HG03066 (cell line): ENCODE measurements at regions not wholly inside any gene's neighbourhood (a gene's known extent, or its start where the extent isn't known, plus 50 kb on each side); places are given as distances from the start of the nearest gene placed in this dataset.

Source experiments
- ATAC-seq: cut with Tn5 transposase; IDR thresholded peaks from one replicate; pipeline ENCODE4 v1.9.1; 2021; ENCODE audit warnings: low read depth; ENCODE audit not compliant: unreplicated experiment

DNA sequence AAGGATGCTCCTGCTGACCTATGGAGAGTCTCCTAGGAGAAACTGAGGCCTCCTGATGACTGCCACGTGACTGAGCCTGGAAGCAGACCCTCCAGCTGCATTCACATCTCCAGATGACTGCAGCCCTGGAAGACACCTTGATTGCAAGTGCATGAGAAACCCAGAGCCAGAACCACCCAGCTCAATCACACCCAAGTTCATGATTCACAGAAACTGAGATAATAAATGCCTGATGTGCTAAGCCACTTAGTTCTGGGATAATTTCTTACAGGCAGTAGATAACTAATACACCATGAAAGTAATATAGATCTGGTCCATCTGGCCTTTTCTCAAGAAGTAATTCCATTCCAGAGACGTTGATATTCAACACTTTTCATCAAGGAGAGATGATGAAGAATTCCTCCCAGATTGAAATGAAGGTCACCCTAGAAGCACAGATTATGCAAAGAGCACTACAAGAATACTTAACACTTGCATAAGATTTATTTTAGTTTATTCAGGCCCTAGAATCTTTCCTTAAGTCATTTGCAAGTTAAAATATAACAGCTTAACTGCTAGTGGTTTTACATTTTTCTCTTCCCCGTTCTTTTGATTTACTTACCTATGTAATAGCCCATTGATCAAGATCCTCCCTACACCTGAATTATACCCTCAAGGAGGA lies 208.2 kb upstream of the INHBA start:
- ATAC-seq: no peak

DNA sequence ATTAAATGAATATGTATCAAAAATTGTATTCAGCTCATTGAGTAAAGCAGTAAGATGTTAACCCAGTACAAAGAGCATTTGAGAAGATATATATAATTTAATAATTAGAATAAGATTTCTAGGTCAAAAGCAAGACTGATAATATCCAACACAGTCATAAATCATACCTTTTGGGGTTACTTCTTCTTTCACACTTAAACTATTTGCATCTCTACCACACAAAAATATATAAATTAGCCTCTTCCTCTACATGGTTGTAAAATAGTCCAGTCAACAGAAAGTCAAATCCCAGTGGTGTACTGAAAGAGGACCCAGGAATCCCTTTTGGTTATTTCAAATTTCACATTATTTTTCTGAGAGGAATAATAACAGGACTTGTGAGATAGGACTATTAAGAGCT lies 204.6 kb upstream of the INHBA start:
- ATAC-seq: no peak

DNA sequence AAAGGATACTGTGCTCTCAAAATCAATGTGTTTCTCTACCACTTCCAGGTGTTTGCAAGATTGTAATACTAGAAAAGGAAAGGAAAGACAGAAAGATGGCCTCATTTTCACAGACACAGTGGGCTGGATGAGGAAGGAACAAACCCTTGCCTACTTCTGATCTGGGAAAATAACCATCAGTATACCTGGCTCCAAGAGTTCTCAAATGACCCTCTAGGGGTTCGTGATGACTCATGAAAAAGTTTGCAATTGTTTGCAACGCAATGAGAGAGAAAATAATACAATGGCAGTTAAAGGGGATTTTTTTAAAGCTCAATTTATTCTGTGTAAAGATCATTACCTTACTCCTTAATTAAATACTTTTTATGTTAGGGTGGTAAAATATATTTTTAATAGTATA lies 197.6 kb upstream of the INHBA start:
- ATAC-seq: no peak

DNA sequence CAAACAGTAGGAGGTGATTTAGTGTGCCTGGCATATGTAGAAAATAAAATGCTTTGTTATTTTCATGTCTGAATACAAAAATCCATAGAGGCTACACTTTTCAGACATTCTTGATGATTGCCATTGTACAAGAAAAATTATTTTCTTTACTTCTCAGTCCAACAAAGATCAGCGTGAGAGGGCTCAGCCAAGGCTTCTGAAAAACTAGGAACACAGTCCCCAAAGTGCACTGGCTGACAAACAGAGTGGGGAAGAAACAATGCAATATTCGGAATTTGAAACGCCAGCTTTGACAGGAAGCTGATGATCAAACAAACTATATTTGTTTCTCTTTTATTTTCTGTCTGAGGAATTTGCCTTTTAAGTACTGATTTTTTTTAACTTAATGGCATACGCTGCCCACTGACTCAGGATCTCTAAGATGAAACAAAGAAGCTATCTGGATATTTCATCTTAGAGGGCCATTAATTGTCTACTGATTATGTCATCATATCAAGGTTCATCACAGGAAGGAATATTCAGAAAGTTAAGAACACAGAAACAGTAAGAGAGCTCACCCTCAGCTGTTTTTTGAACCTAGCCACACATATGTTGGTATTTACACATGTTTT lies 197.0 kb upstream of the INHBA start:
- no peak for ATAC-seq

DNA sequence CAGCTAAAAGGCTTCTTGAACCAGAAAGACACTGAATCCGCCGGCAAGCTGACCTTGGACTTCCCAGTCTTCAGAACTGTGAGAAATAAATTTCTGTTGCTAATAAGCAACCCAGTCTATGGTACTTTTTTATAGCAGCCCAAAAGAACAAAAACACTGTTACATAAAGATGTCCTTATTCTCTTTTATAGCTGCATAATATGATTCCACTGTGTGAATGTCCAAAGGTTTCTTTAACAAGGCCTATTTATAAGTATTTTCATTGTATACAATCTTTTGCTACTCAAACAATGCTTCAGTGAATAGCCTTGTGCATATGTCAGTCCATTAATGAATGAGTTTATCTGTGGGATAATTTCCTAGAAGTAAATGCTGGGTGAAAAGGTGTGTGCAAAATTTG lies 190.8 kb upstream of the INHBA start:
- ATAC-seq: no peak

DNA sequence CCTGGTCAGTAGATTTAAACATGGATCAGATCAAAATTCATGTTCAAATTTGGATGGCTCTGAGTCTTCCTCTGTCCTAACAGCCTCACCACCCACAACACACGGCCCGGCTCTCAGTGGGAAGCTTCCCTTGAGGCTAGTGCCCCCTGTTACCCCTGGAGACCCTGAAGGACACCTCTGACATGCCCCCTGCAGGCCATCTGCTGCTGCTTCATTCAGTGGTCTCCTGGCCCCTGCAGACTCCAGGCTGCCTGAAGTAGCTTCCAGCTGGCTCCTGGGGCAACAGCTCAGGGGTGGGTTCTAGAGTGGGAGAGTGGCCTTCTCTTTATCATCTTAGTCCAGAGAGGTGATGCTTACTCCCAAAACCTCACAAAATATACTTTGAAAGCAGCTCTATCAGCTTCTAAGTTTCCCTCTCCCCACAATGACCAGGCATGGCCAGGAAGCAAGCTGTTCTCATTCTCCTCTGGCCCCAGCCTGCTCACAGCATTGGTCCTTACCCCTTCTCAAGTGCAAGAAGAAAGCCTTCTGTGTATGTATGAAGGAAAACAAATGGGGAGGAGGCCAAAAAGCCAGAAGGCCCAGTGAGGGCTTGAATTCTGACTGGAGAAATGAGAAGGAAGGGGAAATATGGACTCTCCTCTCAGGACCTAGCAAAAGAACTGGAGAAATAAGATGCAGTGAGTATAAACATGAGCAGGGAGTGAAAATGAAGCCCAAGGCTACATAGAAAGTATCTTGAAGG lies 189.6 kb upstream of the INHBA start:
- ATAC-seq: no peak

DNA sequence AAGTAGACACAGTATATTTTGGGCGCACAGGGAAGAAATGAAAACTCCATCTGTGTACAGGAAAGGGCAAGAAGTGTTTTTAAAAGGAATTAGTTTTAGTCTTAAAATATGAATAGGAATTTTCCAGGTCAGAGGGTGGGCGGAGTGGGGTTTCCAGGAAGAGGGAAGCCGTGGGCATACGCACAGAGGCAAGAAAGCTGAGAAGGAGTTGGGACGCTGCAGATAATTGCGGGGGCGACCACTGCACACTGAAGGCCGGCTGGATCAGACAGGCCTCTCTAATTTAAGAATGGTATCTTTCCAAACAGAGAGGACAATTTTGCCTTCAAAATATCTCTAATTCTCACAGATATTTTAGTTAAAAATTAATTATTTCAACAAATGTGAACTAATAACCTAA lies 189.1 kb upstream of the INHBA start:
- ATAC-seq: no peak

DNA sequence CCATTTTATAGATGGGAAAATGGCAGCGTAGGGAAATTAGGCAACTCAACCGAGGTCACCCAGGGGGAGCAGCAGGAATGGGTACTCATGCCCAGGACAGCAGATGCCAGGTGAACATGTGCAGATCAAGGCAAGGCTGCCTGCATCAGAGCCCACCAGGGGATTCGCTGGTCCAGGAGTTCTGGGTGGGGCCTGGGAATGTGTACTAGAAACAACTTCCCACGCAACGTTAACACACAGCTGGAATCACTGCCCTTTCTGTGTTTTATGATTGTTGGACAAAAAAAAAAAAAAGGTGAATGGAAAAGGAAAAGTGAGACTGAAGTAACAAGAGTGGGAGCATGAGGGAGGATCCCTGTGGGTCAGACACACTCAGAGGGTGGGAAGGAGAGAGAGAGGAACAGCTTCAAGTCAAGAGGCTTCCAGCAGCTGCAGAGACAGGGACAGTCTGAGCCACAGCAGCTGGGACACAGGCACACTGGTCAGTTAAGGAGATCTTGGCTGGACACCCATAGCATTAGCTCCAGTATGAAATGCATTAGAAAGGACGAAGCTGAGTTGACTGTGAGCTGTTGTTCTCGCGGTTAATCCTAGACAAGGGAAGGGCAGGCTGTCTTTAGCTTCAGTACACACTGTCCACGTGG lies 187.9 kb upstream of the INHBA start:
- ATAC-seq: no peak

DNA sequence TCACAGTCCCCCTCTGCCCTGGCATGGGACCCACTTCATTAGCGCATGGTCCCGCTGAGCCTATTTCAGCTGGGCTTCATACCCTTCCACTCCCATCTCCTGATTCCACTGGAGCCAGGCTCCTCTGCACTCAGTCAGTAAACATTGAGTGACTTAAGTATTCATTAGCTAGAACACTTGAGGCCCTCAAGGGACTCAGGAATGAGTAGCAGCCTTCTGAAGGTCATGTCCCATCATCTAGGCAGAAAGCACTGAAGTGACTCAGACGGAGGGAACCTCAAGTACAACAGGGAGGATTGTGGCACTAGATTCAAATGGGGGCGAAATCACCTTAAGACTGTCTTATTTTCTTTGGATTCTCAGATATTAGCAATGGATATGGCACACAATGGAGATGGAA lies 186.6 kb upstream of the INHBA start:
- no peak for ATAC-seq

DNA sequence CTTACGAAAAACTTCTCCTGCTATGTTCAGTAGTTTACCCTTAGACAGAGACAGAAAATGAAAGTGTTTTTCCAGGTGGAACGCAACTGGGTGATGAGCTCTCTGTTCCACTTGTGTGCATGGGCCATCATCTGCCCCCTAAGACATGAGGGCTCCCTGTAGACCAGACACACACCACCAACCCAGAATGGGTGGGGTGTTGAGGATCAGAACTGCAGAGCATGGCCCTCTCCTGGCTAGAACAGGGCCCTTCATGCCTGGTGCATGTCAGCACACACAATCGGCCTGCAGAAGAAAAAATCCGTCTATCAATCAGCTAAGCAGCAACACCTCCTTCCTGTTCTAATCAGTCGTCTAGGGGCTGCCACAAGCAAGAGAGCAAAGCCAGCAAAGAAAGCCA lies 186.2 kb upstream of the INHBA start:
- peak; percentile 46 for ATAC-seq

DNA sequence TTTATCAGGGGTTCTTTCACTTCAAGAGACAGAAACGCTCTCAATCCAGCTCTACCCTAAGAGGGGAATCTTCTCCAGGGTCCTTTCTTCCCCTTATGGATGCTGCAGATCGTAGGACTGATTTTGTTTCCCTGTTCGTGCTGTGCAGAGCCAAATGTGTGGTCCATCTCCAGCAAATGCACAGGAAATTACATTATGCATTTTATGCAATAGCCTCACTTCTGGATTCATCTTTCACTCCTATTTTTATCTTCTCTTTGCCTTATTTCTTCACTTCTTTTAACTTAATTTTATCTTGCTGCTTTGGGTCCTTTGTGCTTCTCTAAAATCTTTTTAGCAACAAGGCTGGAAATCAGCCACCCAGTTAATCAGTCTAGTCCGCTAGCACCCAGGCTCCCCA lies 184.5 kb upstream of the INHBA start:
- ATAC-seq: no peak

DNA sequence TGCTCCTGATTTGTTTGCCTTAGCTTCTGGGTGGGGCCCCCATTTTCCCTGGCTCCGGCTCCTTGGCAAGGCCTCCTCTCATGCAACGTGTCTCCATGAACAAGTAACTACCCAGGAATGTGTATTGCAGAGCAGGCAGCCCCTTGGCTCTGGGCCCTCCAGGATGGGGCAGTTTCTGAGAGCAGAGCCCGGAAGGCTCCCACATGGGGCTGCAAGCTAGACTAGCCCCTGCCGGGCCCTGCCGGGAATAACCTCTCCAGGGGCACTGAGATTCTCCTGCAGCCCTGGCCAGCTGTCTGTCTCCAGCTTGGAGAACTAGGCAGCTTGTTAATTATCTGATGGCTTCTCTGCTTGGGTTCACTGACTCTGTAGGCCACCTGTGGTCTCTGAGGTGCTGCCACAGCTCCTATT lies 184.0 kb upstream of the INHBA start:
- ATAC-seq: no peak

DNA sequence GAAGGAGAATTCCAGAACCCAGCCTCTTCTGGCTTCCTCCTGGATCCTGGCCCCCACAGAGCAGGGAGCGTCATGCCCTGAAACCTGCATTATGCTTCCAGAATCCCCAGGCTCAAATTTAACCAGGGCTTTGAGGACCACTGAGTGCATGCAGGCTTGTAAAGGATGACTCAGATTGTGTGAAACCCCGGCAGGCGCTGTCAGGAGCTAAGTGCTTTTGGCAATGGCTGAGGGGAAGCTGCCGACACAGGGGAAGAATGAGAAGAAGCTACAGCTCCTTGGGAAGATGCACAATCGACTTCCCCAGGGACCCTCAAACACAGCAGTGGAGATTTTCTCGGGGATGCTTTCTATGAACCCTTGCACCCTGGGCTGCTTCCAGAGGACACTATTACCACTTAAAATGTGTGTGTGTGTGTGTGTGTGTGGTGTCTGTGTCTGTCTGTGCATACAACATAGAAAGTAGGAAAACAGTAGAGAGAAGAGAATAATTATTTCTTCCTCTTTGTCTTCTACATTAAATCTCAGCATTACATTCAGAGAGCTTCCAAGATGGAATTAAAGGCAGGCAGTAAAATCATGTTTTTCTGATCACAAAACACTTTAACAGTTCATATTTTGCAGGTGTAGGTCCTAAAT lies 183.5 kb upstream of the INHBA start:
- no peak for ATAC-seq

DNA sequence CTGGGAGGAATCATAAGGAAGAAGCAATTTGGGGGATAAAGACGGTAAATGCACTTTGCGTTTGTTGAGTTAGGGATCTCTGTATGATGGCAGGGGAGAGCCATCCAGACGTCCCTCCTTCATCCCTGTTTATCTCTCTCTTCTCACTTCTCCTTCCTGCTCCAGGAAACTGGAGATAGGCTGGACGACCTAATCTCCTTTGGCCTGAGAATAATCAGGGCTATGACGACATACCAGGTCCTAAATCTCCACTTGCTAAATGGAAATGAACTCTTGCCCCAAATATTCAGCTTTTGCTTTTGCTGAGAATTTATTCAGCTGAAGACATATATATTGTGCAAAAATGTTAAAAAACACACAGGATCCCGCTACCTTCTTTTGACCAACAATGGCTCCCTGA lies 182.9 kb upstream of the INHBA start:
- no peak for ATAC-seq

DNA sequence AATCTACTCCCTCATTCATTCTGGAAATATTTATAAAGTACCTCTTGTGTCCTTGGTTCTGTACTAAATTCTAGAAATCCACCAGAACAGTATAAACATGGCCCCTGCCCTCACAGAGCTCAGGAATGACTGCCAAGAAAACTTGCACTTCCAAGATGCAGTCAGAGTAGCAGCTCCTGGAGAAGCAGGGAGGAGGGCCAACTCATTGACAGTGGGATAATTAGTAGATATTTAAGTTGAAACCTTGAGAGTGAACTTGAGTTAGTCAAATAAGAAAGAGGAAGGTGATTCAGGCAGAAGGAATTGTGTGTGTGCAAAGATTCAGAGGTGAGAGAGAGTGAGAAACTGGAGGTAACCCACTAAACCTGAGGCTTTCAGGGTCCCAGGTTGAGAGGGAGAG lies 182.2 kb upstream of the INHBA start:
- ATAC-seq: no peak

DNA sequence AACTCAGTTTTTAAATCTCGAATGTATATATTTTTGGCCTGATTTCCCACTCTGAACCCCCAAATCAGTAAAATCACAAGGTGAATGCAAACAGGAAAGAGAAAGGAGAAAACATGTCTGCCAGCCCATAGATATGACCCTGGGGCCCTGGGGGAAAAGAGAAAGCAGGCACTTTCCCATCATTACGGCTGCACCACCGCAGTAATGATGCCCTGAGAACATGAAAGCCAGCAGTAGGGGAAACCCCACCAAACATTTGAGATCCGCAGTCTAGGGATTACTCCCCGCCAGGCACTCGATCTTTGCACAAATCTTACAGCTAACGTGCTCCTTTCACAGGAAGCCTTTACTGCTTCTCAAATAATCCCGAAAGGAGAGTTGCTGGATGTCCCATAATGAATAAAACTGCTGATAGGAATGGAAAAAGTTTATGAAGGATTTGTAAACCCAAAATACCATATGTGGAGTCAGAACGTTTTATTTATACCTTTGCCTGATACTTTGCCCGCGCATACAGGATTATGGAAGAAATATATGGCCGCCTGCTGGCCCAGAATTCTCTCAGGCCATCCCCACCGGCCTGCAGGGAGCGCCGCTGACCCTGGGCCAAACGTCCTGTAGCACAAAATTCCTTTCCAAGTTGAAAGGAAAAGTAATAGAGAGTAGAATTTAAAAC lies 180.0 kb upstream of the INHBA start:
- peak; percentile 29 for ATAC-seq

DNA sequence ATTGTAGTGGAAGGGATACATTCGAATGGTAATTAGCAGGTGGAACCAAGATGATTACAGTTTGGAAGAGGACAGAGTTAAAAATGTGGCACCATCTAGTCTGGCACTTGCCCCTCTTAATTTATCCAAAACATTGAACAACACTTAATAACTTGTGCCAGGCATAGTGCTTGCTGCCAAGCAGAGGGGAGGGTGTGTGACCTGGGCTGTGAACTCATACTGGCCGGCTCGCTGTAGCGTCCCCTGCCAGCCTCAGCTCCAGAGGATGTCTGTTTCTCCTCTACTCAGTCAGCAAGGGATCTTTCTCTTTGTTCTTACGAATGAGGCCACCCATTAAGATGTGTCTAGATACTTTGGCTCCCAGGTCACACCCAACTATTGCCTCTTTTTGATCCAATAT lies 179.4 kb upstream of the INHBA start:
- ATAC-seq: no peak

DNA sequence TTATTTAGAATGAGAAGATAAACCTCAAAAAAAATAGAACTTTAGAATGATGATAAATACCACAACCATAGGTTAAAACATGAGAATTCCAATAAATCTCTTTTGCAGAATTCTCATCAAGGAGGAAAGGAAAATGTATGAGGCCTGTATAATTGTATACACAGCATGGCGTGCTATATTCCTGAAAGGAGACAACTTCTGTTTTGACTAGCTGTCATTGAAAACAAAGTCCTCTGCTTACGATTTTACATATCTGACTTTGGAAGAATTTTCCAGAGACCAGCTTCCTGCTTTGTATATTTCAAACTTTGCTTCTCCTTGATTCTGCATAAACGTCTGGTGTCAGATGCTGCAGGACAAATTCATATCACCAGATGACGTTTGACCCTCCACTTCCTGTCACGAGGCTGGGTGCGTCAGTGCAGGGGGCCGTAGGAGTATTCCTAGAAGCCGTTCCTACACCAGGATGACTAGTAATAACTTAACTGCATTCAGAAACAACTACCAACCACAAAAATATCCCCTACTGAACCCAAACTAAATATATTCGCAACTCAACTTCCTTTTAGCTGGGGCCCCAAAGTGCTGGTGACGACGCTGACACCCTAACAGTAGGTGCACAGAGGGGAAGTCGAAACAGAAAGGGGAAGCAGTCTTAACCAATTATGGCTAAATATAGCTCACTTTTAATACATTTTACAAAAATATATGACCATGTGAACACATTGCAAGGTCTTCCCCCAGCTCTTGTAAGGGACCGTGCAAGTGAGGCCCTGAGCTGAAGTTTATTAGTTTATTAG lies 178.6 kb upstream of the INHBA start:
- ATAC-seq: peak; percentile 93

DNA sequence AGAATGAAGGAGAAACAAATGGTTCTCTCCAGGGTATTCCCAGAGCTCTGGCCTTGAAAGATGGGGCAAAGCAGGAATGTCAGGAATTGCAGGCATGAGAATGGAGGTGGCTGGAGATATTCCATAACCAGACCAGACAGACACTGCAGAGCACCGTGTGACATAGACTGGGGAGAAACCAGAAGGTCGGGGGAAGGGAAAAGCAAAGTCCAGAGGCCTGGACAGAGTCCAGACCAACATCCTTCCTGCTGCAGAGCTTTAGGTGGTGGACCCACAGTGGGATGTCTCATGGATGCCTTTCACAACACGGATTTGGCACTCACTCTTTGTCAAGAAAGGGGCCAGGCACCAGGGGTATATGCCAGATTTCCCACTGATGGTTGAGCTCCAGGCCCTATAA lies 177.2 kb upstream of the INHBA start:
- no peak for ATAC-seq

DNA sequence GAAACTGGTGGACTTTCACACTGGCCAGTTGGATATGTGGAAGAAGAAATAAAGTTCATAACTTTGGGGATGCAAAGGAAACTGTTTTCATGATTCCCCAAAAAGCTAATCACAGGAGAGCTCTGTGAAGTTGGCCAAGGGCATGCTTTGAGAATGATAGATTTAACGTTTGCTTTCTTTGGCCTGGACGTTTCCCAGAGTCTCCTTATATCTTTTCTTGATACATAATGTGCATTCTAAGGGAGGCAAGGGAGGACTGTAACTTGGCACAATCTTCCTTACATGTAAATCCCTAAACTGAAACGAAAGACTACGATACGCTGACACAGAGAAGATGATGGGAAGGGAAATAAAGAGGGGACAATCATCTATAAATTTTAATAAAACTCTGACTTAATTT lies 176.5 kb upstream of the INHBA start:
- ATAC-seq: no peak
